KMS-11 (cell line): ENCODE measurements at regions not wholly inside any gene's neighbourhood (a gene's known extent, or its start where the extent isn't known, plus 50 kb on each side); places are given as distances from the start of the nearest gene placed in this dataset.

Source experiments
- H2AFZ ChIP-seq: fragments of 200-600 bp; sonication (generic); 2 replicates; pipeline ENCODE4 v1.6.1; 2016; ENCODE audit warnings: antibody characterized with exemption, mixed run types, low read depth
- H3K27ac ChIP-seq: fragments of 200-600 bp; sonication (generic); 2 replicates; pipeline ENCODE4 v1.6.1; 2016; ENCODE audit warnings: mild to moderate bottlenecking, mixed run types
- H3K27me3 ChIP-seq: fragments of 200-600 bp; sonication (generic); 2 replicates; pipeline ENCODE4 v1.6.1; 2017; ENCODE audit warnings: mild to moderate bottlenecking, low read depth, mixed run types, moderate library complexity; ENCODE audit not compliant: insufficient read depth
- H3K36me3 ChIP-seq: fragments of 200-600 bp; sonication (generic); 2 replicates; pipeline ENCODE4 v1.6.1; 2017; ENCODE audit warnings: mild to moderate bottlenecking, mixed run types; ENCODE audit not compliant: insufficient read depth
- H3K4me1 ChIP-seq: fragments of 200-600 bp; sonication (generic); 2 replicates; pipeline ENCODE4 v1.6.1; 2016; ENCODE audit warnings: mild to moderate bottlenecking, low read depth, mixed run types; ENCODE audit not compliant: poor library complexity, severe bottlenecking
- H3K4me2 ChIP-seq: fragments of 200-600 bp; sonication (generic); 2 replicates; pipeline ENCODE4 v1.7.0; 2016; ENCODE audit warnings: mild to moderate bottlenecking, mixed run types
- H3K4me3 ChIP-seq: fragments of 200-600 bp; sonication (generic); IDR thresholded peaks from 2 replicates; pipeline ENCODE4 v1.6.1; 2017; ENCODE audit warnings: low read depth, low read length, mixed read lengths; ENCODE audit not compliant: insufficient read depth
- H3K79me2 ChIP-seq: fragments of 200-600 bp; sonication (generic); 2 replicates; pipeline ENCODE4 v1.6.1; 2016; ENCODE audit warnings: low read depth, mixed run types; ENCODE audit not compliant: insufficient read depth
- H3K9ac ChIP-seq: fragments of 200-600 bp; sonication (generic); 2 replicates; pipeline ENCODE4 v1.6.1; 2016; ENCODE audit warnings: mild to moderate bottlenecking, mixed run types
- H4K20me1 ChIP-seq: fragments of 200-600 bp; sonication (generic); 2 replicates; pipeline ENCODE4 v1.6.1; 2016; ENCODE audit warnings: mild to moderate bottlenecking, mixed run types; ENCODE audit not compliant: insufficient read depth
- TF ChIP-seq, protein P1 (sequence below): fragments of 200-600 bp; sonication (generic); conservative IDR thresholded peaks from 2 replicates; pipeline ENCODE4 v1.6.1; 2017; ENCODE audit warnings: low read depth, mild to moderate bottlenecking, antibody characterized with exemption, low read length, moderate library complexity, mixed read lengths

DNA sequence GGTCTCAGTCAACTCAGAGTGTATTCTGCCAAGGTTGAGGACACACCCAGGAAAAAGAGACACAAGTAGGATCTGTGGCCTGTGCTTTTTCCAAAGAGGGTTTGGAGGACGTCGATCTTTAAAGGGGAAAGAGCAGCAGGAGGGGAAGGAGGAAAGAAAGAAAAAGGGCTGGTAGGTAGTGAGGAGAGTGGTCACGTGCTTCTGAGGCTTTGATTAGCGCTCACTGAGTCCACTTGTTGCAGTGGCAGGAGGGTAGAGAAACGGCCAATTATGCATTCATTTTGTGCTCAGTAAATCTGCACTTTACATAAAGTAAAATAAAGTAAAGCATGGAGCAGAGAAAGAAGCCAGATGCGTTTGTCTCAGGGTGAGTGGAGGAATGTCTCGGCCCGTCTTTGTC, 126.0 kb upstream of the VSTM2B start:
- Histone ChIP-seq H4K20me1 (no peaks in the 10 kb centered on the region), H3K4me1 (no peaks in the 10 kb centered on the region), H3K79me2 (no peaks in the 10 kb centered on the region), H3K27ac (no peak overlapping the region), H2AFZ (no peak overlapping the region), H3K27me3 (no peaks in the 10 kb centered on the region; the same call in 1 of the 2 replicates), H3K9ac (no peak overlapping the region), H3K4me3 (no peak overlapping the region), H3K4me2 (no peak overlapping the region), H3K36me3 (no peaks in the 10 kb centered on the region)
- TF ChIP-seq, protein P1, sequence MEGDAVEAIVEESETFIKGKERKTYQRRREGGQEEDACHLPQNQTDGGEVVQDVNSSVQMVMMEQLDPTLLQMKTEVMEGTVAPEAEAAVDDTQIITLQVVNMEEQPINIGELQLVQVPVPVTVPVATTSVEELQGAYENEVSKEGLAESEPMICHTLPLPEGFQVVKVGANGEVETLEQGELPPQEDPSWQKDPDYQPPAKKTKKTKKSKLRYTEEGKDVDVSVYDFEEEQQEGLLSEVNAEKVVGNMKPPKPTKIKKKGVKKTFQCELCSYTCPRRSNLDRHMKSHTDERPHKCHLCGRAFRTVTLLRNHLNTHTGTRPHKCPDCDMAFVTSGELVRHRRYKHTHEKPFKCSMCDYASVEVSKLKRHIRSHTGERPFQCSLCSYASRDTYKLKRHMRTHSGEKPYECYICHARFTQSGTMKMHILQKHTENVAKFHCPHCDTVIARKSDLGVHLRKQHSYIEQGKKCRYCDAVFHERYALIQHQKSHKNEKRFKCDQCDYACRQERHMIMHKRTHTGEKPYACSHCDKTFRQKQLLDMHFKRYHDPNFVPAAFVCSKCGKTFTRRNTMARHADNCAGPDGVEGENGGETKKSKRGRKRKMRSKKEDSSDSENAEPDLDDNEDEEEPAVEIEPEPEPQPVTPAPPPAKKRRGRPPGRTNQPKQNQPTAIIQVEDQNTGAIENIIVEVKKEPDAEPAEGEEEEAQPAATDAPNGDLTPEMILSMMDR: no peak

DNA sequence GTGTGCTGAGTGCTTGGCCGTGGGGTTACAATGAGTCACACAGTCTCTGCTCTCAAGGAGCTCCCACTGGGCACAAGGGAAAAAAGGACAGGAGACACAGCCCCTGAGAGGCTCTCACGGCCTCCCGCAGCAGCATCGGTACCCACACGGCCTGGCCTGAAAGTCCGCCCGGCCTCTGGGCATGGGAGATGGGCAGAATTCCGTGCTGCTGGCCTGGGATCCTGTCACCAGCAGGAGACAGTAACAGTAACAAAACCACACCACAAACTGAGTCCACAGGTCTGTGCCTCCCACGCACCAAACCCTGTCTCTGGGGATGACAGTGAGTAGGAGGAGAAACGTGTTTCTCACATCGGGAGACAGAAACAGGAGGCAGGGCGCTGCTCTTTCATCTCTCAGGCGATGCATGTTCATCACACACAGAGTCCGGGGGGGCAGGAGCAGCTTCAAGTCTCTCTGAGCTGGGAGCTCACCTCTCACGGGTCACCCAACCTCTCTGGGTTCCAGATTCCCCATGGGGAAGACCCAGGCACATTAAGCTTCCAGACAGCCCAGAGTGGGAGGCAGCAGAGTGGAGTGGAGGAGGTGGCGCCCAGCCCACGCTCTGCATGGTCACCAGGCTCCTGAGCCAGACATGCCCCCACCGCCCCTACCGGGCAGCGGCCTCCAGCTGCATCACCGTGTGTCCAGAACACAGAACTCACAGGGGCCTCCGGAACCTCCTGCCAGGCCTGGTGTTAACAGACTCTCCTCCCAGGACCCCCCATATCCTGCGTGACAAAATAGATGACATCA, 124.7 kb upstream of the VSTM2B start:
- TF ChIP-seq, protein P1: no peak
- Histone ChIP-seq H3K4me1 (no peaks in the 10 kb centered on the region), H3K27ac (no peak overlapping the region), H4K20me1 (no peaks in the 10 kb centered on the region), H3K4me3 (no peak overlapping the region), H3K27me3 (no peaks in the 10 kb centered on the region; the same call in 1 of the 2 replicates), H2AFZ (no peak overlapping the region), H3K9ac (no peak overlapping the region), H3K36me3 (no peaks in the 10 kb centered on the region), H3K79me2 (no peaks in the 10 kb centered on the region), H3K4me2 (no peak overlapping the region)

DNA sequence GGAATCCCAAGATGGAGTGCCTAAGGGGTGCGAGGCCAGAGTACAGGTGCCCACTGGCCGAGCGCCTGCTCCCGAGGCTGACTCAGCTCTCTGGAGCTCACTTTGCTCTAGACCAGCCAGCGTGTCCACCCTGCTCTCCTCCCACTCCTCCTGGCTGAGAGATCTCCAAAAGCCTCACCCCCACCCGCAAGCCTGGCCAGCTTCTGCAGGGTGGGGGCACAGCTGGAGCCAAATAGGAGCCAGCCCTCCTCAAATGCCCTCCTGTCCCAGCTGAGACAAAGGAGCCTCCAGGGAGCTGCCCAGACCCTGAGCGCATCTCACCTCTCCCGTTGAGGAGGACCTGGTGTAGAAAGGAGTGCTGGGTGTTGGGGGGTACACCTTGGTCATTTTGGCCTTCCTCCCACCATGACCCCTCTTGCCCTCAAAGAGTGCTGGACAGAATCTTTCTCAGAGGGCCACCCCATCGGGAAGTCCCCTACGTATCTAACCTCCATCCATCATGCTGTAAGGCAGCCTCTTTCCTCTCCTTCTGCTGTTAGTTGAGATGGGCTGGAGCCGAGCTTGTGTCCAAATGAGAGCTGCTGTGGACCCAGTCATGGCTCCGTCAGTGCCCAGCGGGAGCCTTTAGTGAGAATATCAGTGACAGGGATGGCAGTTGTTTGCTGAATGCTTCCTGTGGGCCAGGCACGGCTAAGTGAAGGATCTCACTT, 123.9 kb upstream of the VSTM2B start:
- no peak overlapping the region for H3K9ac ChIP-seq
- H3K27me3 ChIP-seq: no peaks in the 10 kb centered on the region; the same call in 1 of the 2 replicates
- H3K4me1 ChIP-seq: no peaks in the 10 kb centered on the region
- H3K27ac ChIP-seq: no peak overlapping the region
- TF ChIP-seq, protein P1: no peak
- no peak overlapping the region for H2AFZ ChIP-seq
- H3K4me3 ChIP-seq: no peak overlapping the region
- H4K20me1 ChIP-seq: no peaks in the 10 kb centered on the region
- H3K36me3 ChIP-seq: no peaks in the 10 kb centered on the region
- no peak overlapping the region for H3K4me2 ChIP-seq
- H3K79me2 ChIP-seq: no peaks in the 10 kb centered on the region

- Histone ChIP-seq H3K9ac (no peak overlapping the region), H3K4me3 (no peak overlapping the region), H2AFZ (no peak overlapping the region), H3K27me3 (no peaks in the 10 kb centered on the region; the same call in 1 of the 2 replicates), H3K36me3 (no peaks in the 10 kb centered on the region), H3K27ac (no peak overlapping the region), H3K4me2 (no peak overlapping the region), H3K4me1 (no peaks in the 10 kb centered on the region), H4K20me1 (no peaks in the 10 kb centered on the region), H3K79me2 (no peaks in the 10 kb centered on the region)
- TF ChIP-seq, protein P1: no peak
Observed at GRCh38 chr19:29402563-29402962, 123.2 kb upstream of the VSTM2B start.
